ENCODE measurements at regions not wholly inside any gene's neighbourhood (a gene's known extent, or its start where the extent isn't known, plus 50 kb on each side); places are given as distances from the start of the nearest gene placed in this dataset.

- no peak overlapping the region for H3K4me3 ChIP-seq (ENCODE audit: low read length)
- no peak overlapping the region for H2AFZ ChIP-seq (ENCODE audit: low read depth, low read length)
- H3K27me3 ChIP-seq (ENCODE audit: insufficient read depth, low read depth, low read length), result no peaks in the 10 kb centered on the region
- no peaks in the 10 kb centered on the region for H3K9me2 ChIP-seq (ENCODE audit: insufficient read depth, low read length)
- no peaks in the 10 kb centered on the region for H3K9me3 ChIP-seq (ENCODE audit: low read length)
- H3K9ac ChIP-seq (ENCODE audit: low read length), result no peak overlapping the region
- no peak overlapping the region for H3K27ac ChIP-seq (ENCODE audit: low read length)
- H3K36me3 ChIP-seq (ENCODE audit: insufficient read depth, low read length), result no peaks in the 10 kb centered on the region
- H3F3A ChIP-seq (ENCODE audit: insufficient read depth, low read length, poor library complexity, severe bottlenecking), result no peaks in the 10 kb centered on the region
- no peak overlapping the region for H3K4me2 ChIP-seq (ENCODE audit: low read length)
- no peaks in the 10 kb centered on the region for H3K79me2 ChIP-seq (replicated peaks; ENCODE audit: insufficient read depth, low read length)
- TF ChIP-seq TAF1 (IDR thresholded peaks at IDR 0.05; ENCODE audit: low read depth) (no peak), SMC3 (conservative IDR thresholded peaks at IDR 0.05; ENCODE audit: poor library complexity) (no peak), REST (IDR thresholded peaks at IDR 0.05; ENCODE audit: borderline replicate concordance) (no peak), EZH2 (IDR thresholded peaks at IDR 0.05; ENCODE audit: borderline replicate concordance, insufficient read depth, low read length, poor library complexity, severe bottlenecking) (no peak), POLR2AphosphoS5 (IDR thresholded peaks at IDR 0.05) (no peak), MXI1 (conservative IDR thresholded peaks at IDR 0.05; ENCODE audit: poor library complexity, severe bottlenecking) (no peak), EP300 (conservative IDR thresholded peaks at IDR 0.05; ENCODE audit: poor library complexity, severe bottlenecking) (no peak), CTCF (IDR thresholded peaks at IDR 0.05; ENCODE audit: poor library complexity, severe bottlenecking) (no peak), RAD21 (conservative IDR thresholded peaks at IDR 0.05) (no peak)
- H4K20me1 ChIP-seq (ENCODE audit: insufficient read depth), result no peaks in the 10 kb centered on the region
These were observed 177.5 kb upstream of the CDH8 start for GRCh38 chr16:62213763-62214162.

- Histone ChIP-seq H3K9me3 (ENCODE audit: low read length) (no peaks in the 10 kb centered on the region), H3K9me2 (ENCODE audit: insufficient read depth, low read length) (no peaks in the 10 kb centered on the region), H3K4me3 (ENCODE audit: low read length) (no peak overlapping the region), H3F3A (ENCODE audit: insufficient read depth, low read length, poor library complexity, severe bottlenecking) (no peaks in the 10 kb centered on the region), H3K9ac (ENCODE audit: low read length) (no peak overlapping the region), H3K4me2 (ENCODE audit: low read length) (no peak overlapping the region), H2AFZ (ENCODE audit: low read depth, low read length) (no peak overlapping the region), H4K20me1 (ENCODE audit: insufficient read depth) (no peaks in the 10 kb centered on the region), H3K36me3 (ENCODE audit: insufficient read depth, low read length) (no peaks in the 10 kb centered on the region), H3K27me3 (ENCODE audit: insufficient read depth, low read depth, low read length) (no peaks in the 10 kb centered on the region), H3K79me2 (replicated peaks; ENCODE audit: insufficient read depth, low read length) (no peaks in the 10 kb centered on the region), H3K27ac (ENCODE audit: low read length) (no peak overlapping the region)
- no peak for TF ChIP-seq MXI1 (conservative IDR thresholded peaks at IDR 0.05; ENCODE audit: poor library complexity, severe bottlenecking)
- TF ChIP-seq TAF1 (IDR thresholded peaks at IDR 0.05; ENCODE audit: low read depth), result no peak
- no peak for TF ChIP-seq POLR2AphosphoS5 (IDR thresholded peaks at IDR 0.05)
- TF ChIP-seq CTCF (IDR thresholded peaks at IDR 0.05; ENCODE audit: poor library complexity, severe bottlenecking), result no peak
- no peak for TF ChIP-seq EZH2 (IDR thresholded peaks at IDR 0.05; ENCODE audit: borderline replicate concordance, insufficient read depth, low read length, poor library complexity, severe bottlenecking)
- no peak for TF ChIP-seq REST (IDR thresholded peaks at IDR 0.05; ENCODE audit: borderline replicate concordance)
- TF ChIP-seq SMC3 (conservative IDR thresholded peaks at IDR 0.05; ENCODE audit: poor library complexity), result no peak
These were observed 172.7 kb upstream of the CDH8 start for GRCh38 chr16:62208934-62209333.
